GM13977 (cell line): ENCODE measurements at regions not wholly inside any gene's neighbourhood (a gene's known extent, or its start where the extent isn't known, plus 50 kb on each side); places are given as distances from the start of the nearest gene placed in this dataset.

Experiments used
- DNase-seq: peaks from one replicate; pipeline ENCODE4 v3.0.0; 2012; ENCODE audit warnings: low spot score
- in situ Hi-C: fragments of 300-500 bp; cut with MboI; formaldehyde crosslinking; loops from one replicate; pipeline ENCODE4 v1.12.0; 2022; ENCODE audit warnings: low sequenced_read_pairs, low pct_unique_long_range_greater_than_20kb, mixed read lengths, inconsistent platforms; ENCODE audit not compliant: unreplicated experiment
- TF ChIP-seq, protein P1 (sequence below): IDR thresholded peaks from 2 replicates; pipeline ENCODE4 v1.5.1; 2012; ENCODE audit warnings: mild to moderate bottlenecking, control low read depth; ENCODE audit not compliant: insufficient read depth; ENCODE audit errors: extremely low read depth, missing control alignments

DNA sequence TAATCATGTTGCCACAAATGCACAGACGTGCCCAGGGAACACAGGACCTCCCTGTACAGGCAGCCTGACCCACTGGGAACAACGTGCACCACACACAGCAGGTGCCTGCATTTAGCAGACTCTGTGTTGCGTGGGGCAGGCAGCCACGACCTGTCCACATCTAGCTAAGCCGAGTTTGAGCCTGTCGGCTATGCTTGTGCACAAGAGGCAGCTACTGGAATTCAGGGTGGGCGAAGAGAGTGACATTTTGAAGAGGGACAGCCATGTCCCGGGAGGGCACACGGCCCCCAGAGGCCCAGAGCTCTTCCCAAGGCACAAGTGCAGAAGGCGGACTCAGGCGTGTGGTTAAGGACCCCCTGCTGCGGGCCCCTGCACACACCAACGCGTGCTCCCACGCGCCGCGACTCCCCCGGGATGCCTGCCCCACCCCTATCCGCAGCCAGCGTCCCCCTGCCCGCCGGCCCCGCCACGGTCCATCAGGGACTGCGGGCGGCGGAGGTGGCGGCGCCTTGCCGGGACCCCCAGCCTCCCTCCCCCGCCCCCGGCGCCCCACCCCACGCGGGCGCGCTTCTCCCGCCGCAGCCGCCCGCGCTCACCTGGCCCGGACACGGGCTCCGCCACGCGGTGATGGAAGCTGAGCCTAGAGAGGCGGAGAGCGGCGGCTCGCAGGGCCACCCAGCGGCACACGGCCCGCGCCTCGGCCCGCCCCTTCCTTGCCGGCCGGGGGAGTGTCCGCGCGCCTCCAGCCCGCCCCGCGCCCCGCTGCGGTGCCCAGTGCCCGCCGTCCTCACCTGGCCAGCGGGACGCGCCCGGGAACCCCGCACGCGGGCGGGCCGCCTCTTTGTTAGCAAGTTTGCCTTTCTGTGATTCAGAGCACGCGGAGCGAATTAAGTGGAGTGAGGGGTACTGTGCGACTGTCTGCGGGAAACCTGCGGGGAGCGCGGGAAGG is 125.3 kb upstream of the PRMT8 start:
- peak; percentile 46 for DNase-seq
- TF ChIP-seq, protein P1, sequence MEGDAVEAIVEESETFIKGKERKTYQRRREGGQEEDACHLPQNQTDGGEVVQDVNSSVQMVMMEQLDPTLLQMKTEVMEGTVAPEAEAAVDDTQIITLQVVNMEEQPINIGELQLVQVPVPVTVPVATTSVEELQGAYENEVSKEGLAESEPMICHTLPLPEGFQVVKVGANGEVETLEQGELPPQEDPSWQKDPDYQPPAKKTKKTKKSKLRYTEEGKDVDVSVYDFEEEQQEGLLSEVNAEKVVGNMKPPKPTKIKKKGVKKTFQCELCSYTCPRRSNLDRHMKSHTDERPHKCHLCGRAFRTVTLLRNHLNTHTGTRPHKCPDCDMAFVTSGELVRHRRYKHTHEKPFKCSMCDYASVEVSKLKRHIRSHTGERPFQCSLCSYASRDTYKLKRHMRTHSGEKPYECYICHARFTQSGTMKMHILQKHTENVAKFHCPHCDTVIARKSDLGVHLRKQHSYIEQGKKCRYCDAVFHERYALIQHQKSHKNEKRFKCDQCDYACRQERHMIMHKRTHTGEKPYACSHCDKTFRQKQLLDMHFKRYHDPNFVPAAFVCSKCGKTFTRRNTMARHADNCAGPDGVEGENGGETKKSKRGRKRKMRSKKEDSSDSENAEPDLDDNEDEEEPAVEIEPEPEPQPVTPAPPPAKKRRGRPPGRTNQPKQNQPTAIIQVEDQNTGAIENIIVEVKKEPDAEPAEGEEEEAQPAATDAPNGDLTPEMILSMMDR: no peak
- in situ Hi-C loops: no loop called here

- TF ChIP-seq, protein P1: no peak
- in situ Hi-C loops: no loop called here
- no peak for DNase-seq
These were observed 124.4 kb upstream of the PRMT8 start for GRCh38 chr12:3366451-3367110.

GRCh38 chr12:3367750-3368444 is 123.1 kb upstream of the PRMT8 start:
- TF ChIP-seq, protein P1: no peak
- peak; percentile 6 for DNase-seq
- in situ Hi-C loops: no loop called here

GRCh38 chr12:3371018-3371417 is 120.0 kb upstream of the PRMT8 start:
- in situ Hi-C loops: no loop called here
- DNase-seq: no peak
- TF ChIP-seq, protein P1: no peak

GRCh38 chr12:3375326-3375725 is 115.7 kb upstream of the PRMT8 start:
- TF ChIP-seq, protein P1: no peak
- in situ Hi-C loops: no loop called here
- DNase-seq: no peak

- TF ChIP-seq, protein P1: no peak
- no peak for DNase-seq
- in situ Hi-C loops: no loop called here
These were observed 114.1 kb upstream of the PRMT8 start for GRCh38 chr12:3376779-3377455.
